IgD-negative memory B cell (primary cell): ENCODE measurements at regions not wholly inside any gene's neighbourhood (a gene's known extent, or its start where the extent isn't known, plus 50 kb on each side); places are given as distances from the start of the nearest gene placed in this dataset.

ENCODE experiments used
- H3K27ac Mint-ChIP-seq, 3 donors: one replicate each; pipeline ENCODE4 v1.8.0; 2020 to 2022; ENCODE audit warnings: mild to moderate bottlenecking in 3 of 3, mixed read lengths in 3 of 3, moderate library complexity in 1 of 3
- H3K27me3 Mint-ChIP-seq: one replicate; pipeline ENCODE4 v1.8.0; 2021; ENCODE audit warnings: mixed read lengths
- H3K36me3 Mint-ChIP-seq: one replicate; pipeline ENCODE4 v1.8.0; 2020; ENCODE audit warnings: mild to moderate bottlenecking, mixed read lengths
- H3K4me1 Mint-ChIP-seq, 3 donors: one replicate each; pipeline ENCODE4 v1.8.0; 2020 to 2022; ENCODE audit warnings: mixed read lengths in 3 of 3, mild to moderate bottlenecking in 1 of 3
- H3K4me3 Mint-ChIP-seq, 4 donors: one replicate each; pipeline ENCODE4 v1.8.0; 2020 to 2022; ENCODE audit warnings: mild to moderate bottlenecking in 4 of 4, mixed read lengths in 4 of 4, moderate library complexity in 3 of 4
- H3K9me3 Mint-ChIP-seq, 3 donors: one replicate each; pipeline ENCODE4 v1.8.0; 2020 to 2021; ENCODE audit warnings: mixed read lengths in 3 of 3, mild to moderate bottlenecking in 1 of 3

GRCh38 chr18:73917046-73917445 lies 230.6 kb downstream of the FBXO15 start:
- peaks cover 4% of the 10 kb centered on the region for H3K27me3 Mint-ChIP-seq
- peaks cover 1% of the 10 kb centered on the region for H3K36me3 Mint-ChIP-seq
- peaks cover 0 to 4% (median 0%) of the 10 kb centered on the region in 3 donors for H3K9me3 Mint-ChIP-seq
- H3K27ac Mint-ChIP-seq, result no peak overlapping the region
- no peak overlapping the region for H3K4me3 Mint-ChIP-seq
- H3K4me1 Mint-ChIP-seq, result no peaks in the 10 kb centered on the region

DNA sequence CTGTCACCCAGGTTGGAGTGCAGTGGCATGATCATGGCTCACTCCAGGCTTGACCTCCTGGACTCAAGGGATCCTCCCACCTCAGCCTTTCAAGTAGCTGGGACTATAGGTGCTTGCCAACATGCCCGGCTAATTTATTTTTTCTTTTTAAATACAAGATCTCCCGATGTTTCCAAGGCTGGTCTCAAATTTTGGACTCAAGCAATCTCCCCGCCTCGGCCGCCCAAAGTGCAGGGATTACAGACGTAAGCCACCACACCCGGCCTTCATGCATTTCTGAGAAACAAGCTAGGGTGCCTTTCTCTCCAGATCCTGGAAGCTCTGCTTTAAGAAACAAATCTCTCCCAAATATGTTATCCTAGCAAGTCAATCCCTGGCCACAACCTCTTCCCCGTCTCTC lies 234.1 kb downstream of the FBXO15 start:
- Mint-ChIP-seq H3K36me3 (peaks cover 1% of the 10 kb centered on the region), H3K4me3 (no peak overlapping the region), H3K9me3 (peaks cover 0 to 4% (median 0%) of the 10 kb centered on the region in 3 donors), H3K27me3 (peaks cover 2% of the 10 kb centered on the region), H3K27ac (no peak overlapping the region), H3K4me1 (no peaks in the 10 kb centered on the region)

GRCh38 chr18:73908323-73908722 lies 239.3 kb downstream of the FBXO15 start:
- no peak overlapping the region for H3K27ac Mint-ChIP-seq
- no peak overlapping the region for H3K4me3 Mint-ChIP-seq
- peaks cover 2% of the 10 kb centered on the region for H3K27me3 Mint-ChIP-seq
- H3K36me3 Mint-ChIP-seq, result no peaks in the 10 kb centered on the region
- H3K4me1 Mint-ChIP-seq, result no peaks in the 10 kb centered on the region
- peaks cover 0 to 4% (median 0%) of the 10 kb centered on the region in 3 donors for H3K9me3 Mint-ChIP-seq

DNA sequence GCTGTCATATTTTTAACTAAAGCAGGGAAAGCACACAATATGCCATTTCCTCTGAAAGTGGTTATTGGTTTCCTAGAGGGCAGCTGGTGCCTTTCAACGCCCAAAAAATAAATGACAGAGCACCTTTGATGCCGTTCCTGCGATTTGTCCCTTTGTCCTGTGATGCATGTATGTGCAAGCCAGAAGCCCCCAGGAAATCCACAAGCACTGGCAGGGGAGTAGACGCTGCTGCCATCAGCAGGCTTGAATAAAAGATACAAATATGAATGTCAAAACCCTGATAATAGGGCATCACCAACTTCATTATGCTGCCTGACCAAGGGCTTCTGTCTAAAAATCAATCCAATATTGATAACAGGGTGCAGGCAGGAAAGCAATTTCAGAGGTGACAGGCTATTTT lies 246.1 kb downstream of the FBXO15 start:
- H3K36me3 Mint-ChIP-seq, result no peaks in the 10 kb centered on the region
- H3K9me3 Mint-ChIP-seq, result no peaks in the 10 kb centered on the region
- H3K27ac Mint-ChIP-seq, result no peak overlapping the region
- no peaks in the 10 kb centered on the region for H3K27me3 Mint-ChIP-seq
- peaks cover 0 to 2% (median 0%) of the 10 kb centered on the region in 3 donors for H3K4me1 Mint-ChIP-seq
- H3K4me3 Mint-ChIP-seq, result no peak overlapping the region

DNA sequence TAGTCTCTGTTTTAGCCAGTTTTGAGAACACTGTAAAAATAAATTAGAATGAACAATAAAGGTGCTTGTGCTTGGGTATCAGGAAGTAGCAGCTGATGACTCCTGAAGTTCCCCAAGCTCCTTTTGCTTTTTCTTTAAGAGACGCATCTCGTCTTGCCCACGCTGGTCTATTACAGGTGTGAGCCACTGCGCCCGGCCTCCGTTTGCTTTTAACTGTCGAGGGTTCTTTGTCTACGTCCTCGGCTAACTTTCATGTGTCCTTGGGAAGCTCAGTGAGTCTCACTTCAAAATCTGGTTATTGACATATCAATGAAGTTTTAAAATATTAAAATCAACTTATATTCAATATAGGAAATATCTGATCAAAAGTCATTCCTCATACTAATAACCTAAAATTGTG lies 246.5 kb downstream of the FBXO15 start:
- Mint-ChIP-seq H3K27me3 (no peaks in the 10 kb centered on the region), H3K27ac (no peak overlapping the region), H3K36me3 (no peaks in the 10 kb centered on the region), H3K9me3 (no peaks in the 10 kb centered on the region), H3K4me1 (peaks cover 0 to 2% (median 0%) of the 10 kb centered on the region in 3 donors), H3K4me3 (no peak overlapping the region)

GRCh38 chr18:73900106-73900835 lies 247.4 kb downstream of the FBXO15 start:
- Mint-ChIP-seq H3K4me1 (peaks cover 0 to 2% (median 0%) of the 10 kb centered on the region in 3 donors), H3K4me3 (no peak overlapping the region), H3K27ac (no peak overlapping the region), H3K36me3 (no peaks in the 10 kb centered on the region), H3K9me3 (no peaks in the 10 kb centered on the region), H3K27me3 (no peaks in the 10 kb centered on the region)

DNA sequence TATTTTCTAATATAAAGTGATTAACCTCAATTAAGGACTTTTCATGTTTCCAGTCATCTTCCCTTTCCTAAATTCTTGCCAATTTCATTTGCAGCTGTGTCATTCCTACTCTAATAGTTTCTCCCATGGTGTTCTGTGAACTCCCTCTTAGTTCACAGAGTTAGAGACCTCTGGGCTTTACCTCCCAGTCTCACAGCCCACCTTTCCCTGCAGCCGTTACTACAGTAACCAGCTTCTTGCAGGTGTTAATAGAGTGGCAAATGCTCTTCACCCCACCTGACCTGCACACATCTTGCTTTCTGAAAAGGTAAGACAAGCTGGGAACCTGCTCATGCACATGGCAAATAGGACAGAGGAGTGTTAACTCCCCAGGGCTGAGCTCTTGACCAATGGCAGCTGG lies 250.1 kb downstream of the FBXO15 start:
- Mint-ChIP-seq H3K27ac (peak overlapping the region in 1 of 3 donors; percentile 4), H3K4me3 (no peak overlapping the region), H3K4me1 (peaks cover 0 to 2% (median 0%) of the 10 kb centered on the region in 3 donors)

GRCh38 chr18:73896685-73897084 lies 250.9 kb downstream of the FBXO15 start:
- H3K36me3 Mint-ChIP-seq, result no peaks in the 10 kb centered on the region
- H3K4me3 Mint-ChIP-seq, result no peak overlapping the region
- no peaks in the 10 kb centered on the region for H3K27me3 Mint-ChIP-seq
- no peaks in the 10 kb centered on the region for H3K9me3 Mint-ChIP-seq
- H3K27ac Mint-ChIP-seq, result no peak overlapping the region
- H3K4me1 Mint-ChIP-seq, result peaks cover 0 to 2% (median 0%) of the 10 kb centered on the region in 3 donors

More for the DNA sequence above, 250.1 kb downstream of the FBXO15 start:
- H3K36me3 Mint-ChIP-seq, result no peaks in the 10 kb centered on the region
- no peaks in the 10 kb centered on the region for H3K27me3 Mint-ChIP-seq
- no peaks in the 10 kb centered on the region for H3K9me3 Mint-ChIP-seq

GRCh38 chr18:73895701-73896100 lies 251.9 kb downstream of the FBXO15 start:
- Mint-ChIP-seq H3K27ac (no peak overlapping the region), H3K4me3 (no peak overlapping the region), H3K27me3 (peaks cover under 1% of the 10 kb centered on the region), H3K4me1 (peaks cover 0 to 2% (median 0%) of the 10 kb centered on the region in 3 donors), H3K9me3 (peaks cover 0 to under 1% (median 0%) of the 10 kb centered on the region in 3 donors), H3K36me3 (no peaks in the 10 kb centered on the region)

DNA sequence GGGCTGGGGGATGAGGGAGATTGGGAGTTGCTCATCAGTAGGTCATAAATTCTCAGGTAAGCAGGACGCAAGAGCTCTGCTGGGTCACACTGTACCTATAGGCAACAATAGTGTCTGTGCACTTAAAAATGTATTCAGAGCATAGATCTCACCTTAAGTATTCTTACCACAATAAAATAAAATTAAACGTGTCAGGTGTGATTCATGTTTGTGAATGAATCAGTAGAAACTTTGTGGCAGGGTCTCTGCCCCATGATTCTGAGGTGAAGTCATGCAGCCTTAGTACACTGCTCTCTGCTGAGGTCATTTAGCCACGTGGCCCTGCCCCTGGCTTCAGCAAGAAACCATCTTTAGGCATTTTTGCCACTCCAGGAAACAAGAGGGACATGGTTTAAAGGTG lies 253.8 kb downstream of the FBXO15 start:
- Mint-ChIP-seq H3K27me3 (peaks cover 4% of the 10 kb centered on the region), H3K4me3 (no peak overlapping the region), H3K9me3 (peaks cover 0 to 4% (median 0%) of the 10 kb centered on the region in 3 donors), H3K36me3 (no peaks in the 10 kb centered on the region), H3K4me1 (peaks cover 0 to 2% (median 0%) of the 10 kb centered on the region in 3 donors), H3K27ac (no peak overlapping the region)

DNA sequence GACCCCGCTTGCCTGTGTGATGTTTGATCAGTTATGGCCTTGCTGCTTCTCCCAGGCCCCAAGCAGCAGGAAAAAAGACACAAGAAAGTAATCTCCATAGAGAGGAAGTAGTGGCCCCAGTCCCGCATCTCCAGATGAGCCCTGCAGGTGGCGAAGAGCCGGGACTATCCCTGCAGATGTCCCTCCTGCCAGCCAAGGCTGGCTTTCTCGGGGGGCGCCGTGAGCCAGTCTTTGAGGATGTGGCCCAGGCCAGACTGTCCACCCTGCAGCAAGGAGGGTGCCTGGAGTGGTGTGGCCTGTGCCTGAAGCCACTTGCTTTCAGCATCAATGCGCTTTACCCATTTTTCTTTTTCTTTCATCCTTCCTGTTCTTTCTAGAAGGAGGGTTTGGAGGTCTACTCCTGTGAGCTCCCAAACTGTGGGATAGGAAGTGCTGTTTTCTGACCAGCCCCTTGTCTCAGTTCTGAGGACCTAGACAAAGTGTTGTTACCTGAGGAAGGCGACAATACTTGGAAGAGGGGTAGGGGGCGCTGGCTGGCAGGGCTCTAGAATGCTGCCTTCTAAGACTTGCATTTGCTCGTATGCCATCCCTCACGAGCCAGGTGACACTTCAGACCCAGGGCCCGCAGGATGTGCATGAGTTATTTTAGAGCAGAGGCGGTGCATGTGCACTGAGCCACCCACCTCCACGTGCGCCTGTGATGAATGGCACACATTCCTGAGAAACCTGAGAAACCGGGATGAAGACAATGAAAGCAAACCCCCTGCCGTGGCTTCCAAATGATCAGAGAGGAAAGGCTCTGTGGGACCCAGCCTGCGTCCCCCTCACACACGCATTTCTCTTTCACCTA lies 255.8 kb downstream of the FBXO15 start:
- H3K4me3 Mint-ChIP-seq, result no peak overlapping the region
- H3K36me3 Mint-ChIP-seq, result no peaks in the 10 kb centered on the region
- H3K9me3 Mint-ChIP-seq, result peaks cover 0 to 4% (median 0%) of the 10 kb centered on the region in 3 donors
- no peaks in the 10 kb centered on the region for H3K4me1 Mint-ChIP-seq
- no peak overlapping the region for H3K27ac Mint-ChIP-seq
- H3K27me3 Mint-ChIP-seq, result peaks cover 6% of the 10 kb centered on the region

DNA sequence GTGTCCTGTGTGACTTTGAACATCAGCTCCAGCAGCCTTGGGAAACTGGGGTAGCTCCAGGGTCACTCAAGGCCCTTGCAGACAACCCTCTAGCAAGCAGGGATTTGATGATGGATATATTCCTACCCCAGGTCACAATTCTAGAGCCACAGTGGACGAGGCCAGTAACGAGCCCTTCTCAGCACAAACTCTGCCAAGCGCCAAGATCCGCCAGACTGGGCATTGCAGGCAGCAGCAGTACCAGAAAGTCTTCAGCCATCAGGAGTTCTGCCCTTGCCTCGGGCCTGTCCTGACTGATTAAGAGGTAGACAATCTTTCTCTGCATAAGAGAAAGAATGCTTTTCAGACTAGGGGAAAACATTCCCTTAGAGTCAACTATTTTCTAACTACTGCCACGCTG lies 259.1 kb downstream of the FBXO15 start:
- Mint-ChIP-seq H3K4me1 (no peaks in the 10 kb centered on the region), H3K27ac (no peak overlapping the region), H3K36me3 (no peaks in the 10 kb centered on the region), H3K9me3 (peaks cover 0 to 4% (median 0%) of the 10 kb centered on the region in 3 donors), H3K27me3 (peaks cover 6% of the 10 kb centered on the region), H3K4me3 (no peak overlapping the region)

- H3K27ac Mint-ChIP-seq, result no peak overlapping the region
- H3K36me3 Mint-ChIP-seq, result no peaks in the 10 kb centered on the region
- H3K9me3 Mint-ChIP-seq, result peaks cover 0 to 4% (median 0%) of the 10 kb centered on the region in 3 donors
- H3K4me3 Mint-ChIP-seq, result no peak overlapping the region
- peaks cover 6% of the 10 kb centered on the region for H3K27me3 Mint-ChIP-seq
- no peaks in the 10 kb centered on the region for H3K4me1 Mint-ChIP-seq
Measured at GRCh38 chr18:73887801-73888200, 259.8 kb downstream of the FBXO15 start.

GRCh38 chr18:73884868-73885267 lies 262.8 kb downstream of the FBXO15 start:
- H3K27me3 Mint-ChIP-seq, result peaks cover 2% of the 10 kb centered on the region
- no peaks in the 10 kb centered on the region for H3K9me3 Mint-ChIP-seq
- H3K36me3 Mint-ChIP-seq, result no peaks in the 10 kb centered on the region
- no peak overlapping the region for H3K4me3 Mint-ChIP-seq
- H3K4me1 Mint-ChIP-seq, result no peaks in the 10 kb centered on the region
- H3K27ac Mint-ChIP-seq, result no peak overlapping the region

DNA sequence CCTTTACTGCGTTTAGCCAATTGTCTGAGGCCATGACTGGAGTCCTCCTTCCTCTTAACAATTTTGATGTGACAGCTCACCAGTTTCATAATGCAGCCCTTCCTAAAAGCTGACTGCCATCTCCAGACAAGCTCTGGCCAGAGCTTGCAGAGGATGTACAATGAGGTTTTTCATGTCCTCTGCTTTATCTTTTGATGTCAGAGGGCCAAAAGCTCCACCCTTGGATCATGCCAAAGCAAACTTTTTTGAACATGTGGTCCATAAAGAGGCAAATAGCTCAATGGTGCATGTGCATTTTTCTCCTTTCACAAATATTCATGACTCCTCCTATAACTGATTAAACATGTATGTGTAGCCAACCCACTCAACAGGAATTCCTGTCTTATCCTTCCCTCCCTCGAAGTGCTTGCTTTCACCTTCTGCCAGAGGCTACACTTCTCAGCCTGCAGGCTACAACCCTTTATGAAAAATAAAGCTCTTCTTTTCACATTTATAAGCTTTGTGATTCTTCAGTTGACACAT lies 266.2 kb downstream of the FBXO15 start:
- H3K27ac Mint-ChIP-seq, result no peak overlapping the region
- no peaks in the 10 kb centered on the region for H3K27me3 Mint-ChIP-seq
- no peaks in the 10 kb centered on the region for H3K9me3 Mint-ChIP-seq
- H3K36me3 Mint-ChIP-seq, result no peaks in the 10 kb centered on the region
- H3K4me3 Mint-ChIP-seq, result no peak overlapping the region
- no peaks in the 10 kb centered on the region for H3K4me1 Mint-ChIP-seq
